ENCODE measurements at regions not wholly inside any gene's neighbourhood (a gene's known extent, or its start where the extent isn't known, plus 50 kb on each side); places are given as distances from the start of the nearest gene placed in this dataset.

DNA sequence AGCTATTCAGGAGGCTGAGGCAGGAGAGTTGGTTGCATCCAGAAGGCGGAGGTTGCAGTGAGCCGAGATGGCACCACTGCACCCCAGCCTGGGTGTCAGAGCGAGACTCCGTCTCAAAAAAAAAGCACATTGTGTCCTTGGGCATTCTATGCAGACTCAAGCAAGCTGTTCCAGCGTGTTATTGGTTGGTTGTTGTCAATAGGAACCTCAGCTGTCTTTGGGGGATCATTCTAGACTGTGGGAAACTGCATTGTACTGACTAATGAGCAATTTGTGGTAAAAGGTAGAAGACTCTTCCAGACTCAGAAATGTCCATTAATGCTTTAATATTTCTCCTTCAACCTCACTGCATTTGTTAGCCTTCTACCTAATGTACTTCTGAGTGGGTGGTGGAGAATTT, 379.5 kb upstream of the GRAMD2B start:
- H3K9ac ChIP-seq (ENCODE audit: low read depth in 1 of 2, low read length in 2 of 2), result no peak overlapping the region
- 91% methylated on average over 5 of the region's 5 CpGs for WGBS

More for the DNA sequence above, 379.5 kb upstream of the GRAMD2B start:
- Histone ChIP-seq H3K27ac (ENCODE audit: low read depth in 1 of 2, low read length in 2 of 2) (no peak overlapping the region), H3K27me3 (ENCODE audit: control insufficient read depth in 4 of 4, insufficient read depth in 4 of 4, low read length in 3 of 4) (no peaks in the 10 kb centered on the region), H3K9me3 (ENCODE audit: control insufficient read depth in 4 of 4, low read length in 3 of 4) (no peaks in the 10 kb centered on the region), H3K4me3 (ENCODE audit: low read depth in 1 of 3, low read length in 3 of 3) (no peak overlapping the region), H3K4me1 (ENCODE audit: control insufficient read depth in 4 of 4, insufficient read depth in 4 of 4, low read length in 3 of 4) (no peaks in the 10 kb centered on the region), H3K36me3 (ENCODE audit: control insufficient read depth in 4 of 4, insufficient read depth in 3 of 4, low read depth in 1 of 4, low read length in 3 of 4) (no peaks in the 10 kb centered on the region)
- no peak for TF ChIP-seq RAD21 (IDR thresholded peaks at IDR 0.05)
- no peak for TF ChIP-seq FOXA2 (IDR thresholded peaks at IDR 0.05)
- TF ChIP-seq RXRA (IDR thresholded peaks at IDR 0.05), result no peak
- TF ChIP-seq, protein P1, sequence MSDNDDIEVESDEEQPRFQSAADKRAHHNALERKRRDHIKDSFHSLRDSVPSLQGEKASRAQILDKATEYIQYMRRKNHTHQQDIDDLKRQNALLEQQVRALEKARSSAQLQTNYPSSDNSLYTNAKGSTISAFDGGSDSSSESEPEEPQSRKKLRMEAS (IDR thresholded peaks at IDR 0.05), result no peak
- no peak for TF ChIP-seq SP1 (IDR thresholded peaks at IDR 0.05)
- TF ChIP-seq, protein P2, sequence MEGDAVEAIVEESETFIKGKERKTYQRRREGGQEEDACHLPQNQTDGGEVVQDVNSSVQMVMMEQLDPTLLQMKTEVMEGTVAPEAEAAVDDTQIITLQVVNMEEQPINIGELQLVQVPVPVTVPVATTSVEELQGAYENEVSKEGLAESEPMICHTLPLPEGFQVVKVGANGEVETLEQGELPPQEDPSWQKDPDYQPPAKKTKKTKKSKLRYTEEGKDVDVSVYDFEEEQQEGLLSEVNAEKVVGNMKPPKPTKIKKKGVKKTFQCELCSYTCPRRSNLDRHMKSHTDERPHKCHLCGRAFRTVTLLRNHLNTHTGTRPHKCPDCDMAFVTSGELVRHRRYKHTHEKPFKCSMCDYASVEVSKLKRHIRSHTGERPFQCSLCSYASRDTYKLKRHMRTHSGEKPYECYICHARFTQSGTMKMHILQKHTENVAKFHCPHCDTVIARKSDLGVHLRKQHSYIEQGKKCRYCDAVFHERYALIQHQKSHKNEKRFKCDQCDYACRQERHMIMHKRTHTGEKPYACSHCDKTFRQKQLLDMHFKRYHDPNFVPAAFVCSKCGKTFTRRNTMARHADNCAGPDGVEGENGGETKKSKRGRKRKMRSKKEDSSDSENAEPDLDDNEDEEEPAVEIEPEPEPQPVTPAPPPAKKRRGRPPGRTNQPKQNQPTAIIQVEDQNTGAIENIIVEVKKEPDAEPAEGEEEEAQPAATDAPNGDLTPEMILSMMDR (IDR thresholded peaks at IDR 0.05; ENCODE audit: low read depth, low read length, missing input control), result no peak
- TF ChIP-seq JUND (IDR thresholded peaks at IDR 0.05), result no peak
- no peak for TF ChIP-seq HNF4G (IDR thresholded peaks at IDR 0.05)
- TF ChIP-seq, protein P3, sequence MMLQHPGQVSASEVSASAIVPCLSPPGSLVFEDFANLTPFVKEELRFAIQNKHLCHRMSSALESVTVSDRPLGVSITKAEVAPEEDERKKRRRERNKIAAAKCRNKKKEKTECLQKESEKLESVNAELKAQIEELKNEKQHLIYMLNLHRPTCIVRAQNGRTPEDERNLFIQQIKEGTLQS (IDR thresholded peaks at IDR 0.05), result no peak
- no peak for TF ChIP-seq EGR1 (IDR thresholded peaks at IDR 0.05; ENCODE audit: low read depth in 2 of 2)
- no peak for TF ChIP-seq TAF1 (conservative IDR thresholded peaks at IDR 0.05)
- TF ChIP-seq GABPA (IDR thresholded peaks at IDR 0.05 in 1 of 2, conservative IDR thresholded peaks at IDR 0.05 in 1 of 2), result no peak
- no peak for TF ChIP-seq HNF4A (conservative IDR thresholded peaks at IDR 0.05)
- TF ChIP-seq, protein P4, sequence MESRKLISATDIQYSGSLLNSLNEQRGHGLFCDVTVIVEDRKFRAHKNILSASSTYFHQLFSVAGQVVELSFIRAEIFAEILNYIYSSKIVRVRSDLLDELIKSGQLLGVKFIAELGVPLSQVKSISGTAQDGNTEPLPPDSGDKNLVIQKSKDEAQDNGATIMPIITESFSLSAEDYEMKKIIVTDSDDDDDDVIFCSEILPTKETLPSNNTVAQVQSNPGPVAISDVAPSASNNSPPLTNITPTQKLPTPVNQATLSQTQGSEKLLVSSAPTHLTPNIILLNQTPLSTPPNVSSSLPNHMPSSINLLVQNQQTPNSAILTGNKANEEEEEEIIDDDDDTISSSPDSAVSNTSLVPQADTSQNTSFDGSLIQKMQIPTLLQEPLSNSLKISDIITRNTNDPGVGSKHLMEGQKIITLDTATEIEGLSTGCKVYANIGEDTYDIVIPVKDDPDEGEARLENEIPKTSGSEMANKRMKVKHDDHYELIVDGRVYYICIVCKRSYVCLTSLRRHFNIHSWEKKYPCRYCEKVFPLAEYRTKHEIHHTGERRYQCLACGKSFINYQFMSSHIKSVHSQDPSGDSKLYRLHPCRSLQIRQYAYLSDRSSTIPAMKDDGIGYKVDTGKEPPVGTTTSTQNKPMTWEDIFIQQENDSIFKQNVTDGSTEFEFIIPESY (IDR thresholded peaks at IDR 0.05), result no peak
- TF ChIP-seq, protein P5, sequence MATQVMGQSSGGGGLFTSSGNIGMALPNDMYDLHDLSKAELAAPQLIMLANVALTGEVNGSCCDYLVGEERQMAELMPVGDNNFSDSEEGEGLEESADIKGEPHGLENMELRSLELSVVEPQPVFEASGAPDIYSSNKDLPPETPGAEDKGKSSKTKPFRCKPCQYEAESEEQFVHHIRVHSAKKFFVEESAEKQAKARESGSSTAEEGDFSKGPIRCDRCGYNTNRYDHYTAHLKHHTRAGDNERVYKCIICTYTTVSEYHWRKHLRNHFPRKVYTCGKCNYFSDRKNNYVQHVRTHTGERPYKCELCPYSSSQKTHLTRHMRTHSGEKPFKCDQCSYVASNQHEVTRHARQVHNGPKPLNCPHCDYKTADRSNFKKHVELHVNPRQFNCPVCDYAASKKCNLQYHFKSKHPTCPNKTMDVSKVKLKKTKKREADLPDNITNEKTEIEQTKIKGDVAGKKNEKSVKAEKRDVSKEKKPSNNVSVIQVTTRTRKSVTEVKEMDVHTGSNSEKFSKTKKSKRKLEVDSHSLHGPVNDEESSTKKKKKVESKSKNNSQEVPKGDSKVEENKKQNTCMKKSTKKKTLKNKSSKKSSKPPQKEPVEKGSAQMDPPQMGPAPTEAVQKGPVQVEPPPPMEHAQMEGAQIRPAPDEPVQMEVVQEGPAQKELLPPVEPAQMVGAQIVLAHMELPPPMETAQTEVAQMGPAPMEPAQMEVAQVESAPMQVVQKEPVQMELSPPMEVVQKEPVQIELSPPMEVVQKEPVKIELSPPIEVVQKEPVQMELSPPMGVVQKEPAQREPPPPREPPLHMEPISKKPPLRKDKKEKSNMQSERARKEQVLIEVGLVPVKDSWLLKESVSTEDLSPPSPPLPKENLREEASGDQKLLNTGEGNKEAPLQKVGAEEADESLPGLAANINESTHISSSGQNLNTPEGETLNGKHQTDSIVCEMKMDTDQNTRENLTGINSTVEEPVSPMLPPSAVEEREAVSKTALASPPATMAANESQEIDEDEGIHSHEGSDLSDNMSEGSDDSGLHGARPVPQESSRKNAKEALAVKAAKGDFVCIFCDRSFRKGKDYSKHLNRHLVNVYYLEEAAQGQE (IDR thresholded peaks at IDR 0.05), result no peak
- TF ChIP-seq YY1 (IDR thresholded peaks at IDR 0.05), result no peak
- no peak for TF ChIP-seq NR2F2 (IDR thresholded peaks at IDR 0.05)
- no peak for TF ChIP-seq FOXA1 (IDR thresholded peaks at IDR 0.05)
- no peak for DNase-seq (ENCODE audit: low spot score)

All from liver (tissue), 8 donors.